ENCODE measurements at regions not wholly inside any gene's neighbourhood (a gene's known extent, or its start where the extent isn't known, plus 50 kb on each side); places are given as distances from the start of the nearest gene placed in this dataset.
A peak's percentile ranks its signal among the peaks of the same experiment; 100 is the strongest.
"Not testable (repeated sequence)": the region's sequence is repeated elsewhere in the genome, so short reads cannot be mapped to it uniquely, and the experiment has no call there.

DNA sequence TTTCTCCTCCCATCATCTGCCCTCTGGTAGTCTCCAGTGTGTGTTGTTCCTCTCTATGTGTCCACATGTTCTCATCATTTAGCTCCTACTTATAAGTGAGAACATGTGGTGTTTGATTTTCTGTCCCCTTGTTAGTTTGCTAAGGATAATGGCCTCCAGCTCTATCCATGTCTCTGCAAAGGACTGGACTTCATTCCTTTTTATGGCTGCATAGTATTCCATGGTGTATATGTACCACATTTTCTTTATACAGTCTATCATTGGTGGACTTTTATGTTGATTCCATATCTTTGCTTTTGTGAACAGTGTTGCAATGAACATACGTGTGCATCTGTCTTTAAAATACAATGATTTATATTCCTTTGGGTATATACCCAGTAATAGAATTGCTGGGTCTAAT lies 143.5 kb upstream of the PDE4B start:
- DNase-seq (ENCODE audit: low spot score); intact Hi-C loops (cut with DNase I): not testable (repeated sequence)

DNA sequence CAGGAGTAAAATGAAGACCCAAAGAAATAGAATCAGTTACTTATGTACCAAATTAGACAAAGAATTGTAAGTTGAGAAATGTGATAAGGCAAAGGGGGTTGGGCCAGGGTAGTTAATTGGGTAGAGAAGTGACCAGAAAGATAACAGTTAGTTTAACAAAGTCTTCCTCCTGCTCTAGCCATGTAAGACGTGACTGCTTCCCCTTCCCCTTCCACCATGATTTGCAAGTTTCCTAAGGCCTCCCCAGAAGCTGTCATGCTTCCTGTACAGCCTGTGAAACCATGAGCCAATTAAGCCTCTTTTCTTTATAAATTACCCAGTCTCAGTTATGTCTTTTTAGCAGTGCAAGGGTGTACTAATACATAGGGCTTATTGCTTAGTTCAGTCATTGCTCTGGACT lies 142.0 kb upstream of the PDE4B start:
- intact Hi-C loops (cut with DNase I) = no loop called here
- DNase-seq (ENCODE audit: low spot score) = no peak

GRCh38 chr1:65654526-65654925 lies 138.2 kb upstream of the PDE4B start:
- intact Hi-C loops (cut with DNase I); DNase-seq (ENCODE audit: low spot score): not testable (repeated sequence)

GRCh38 chr1:65657609-65658008 lies 135.1 kb upstream of the PDE4B start:
- DNase-seq (ENCODE audit: low spot score) = not testable (repeated sequence)
- intact Hi-C loops (cut with DNase I) = loop anchor here in 1 of 2 donors (5.0 kb wide), 1 partner anchor 1020 kb away; no protein-coding TSS in a partner anchor

DNA sequence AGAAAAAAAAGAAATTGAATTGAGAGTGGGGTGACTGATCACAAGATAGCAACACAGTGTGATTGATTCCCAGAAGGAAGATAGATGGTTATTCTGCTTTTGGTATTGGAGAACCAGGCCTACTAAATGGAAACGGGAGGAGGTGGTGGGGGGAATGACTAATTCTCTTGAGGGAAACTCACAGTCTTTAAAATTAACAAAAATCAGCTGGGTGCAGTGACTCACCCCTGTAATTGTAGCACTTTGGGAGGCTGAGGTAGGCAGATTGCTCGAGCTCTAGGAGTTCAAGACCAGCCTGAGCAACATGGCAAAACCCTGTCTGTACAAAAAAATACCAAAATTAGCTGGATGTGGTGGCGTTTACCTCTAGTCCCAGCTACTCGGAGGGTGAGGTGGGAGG lies 134.6 kb upstream of the PDE4B start:
- intact Hi-C loops (cut with DNase I) = loop anchor here in 1 of 2 donors (5.0 kb wide), 1 partner anchor 1019 kb away; no protein-coding TSS in a partner anchor
- DNase-seq (ENCODE audit: low spot score) = no peak

DNA sequence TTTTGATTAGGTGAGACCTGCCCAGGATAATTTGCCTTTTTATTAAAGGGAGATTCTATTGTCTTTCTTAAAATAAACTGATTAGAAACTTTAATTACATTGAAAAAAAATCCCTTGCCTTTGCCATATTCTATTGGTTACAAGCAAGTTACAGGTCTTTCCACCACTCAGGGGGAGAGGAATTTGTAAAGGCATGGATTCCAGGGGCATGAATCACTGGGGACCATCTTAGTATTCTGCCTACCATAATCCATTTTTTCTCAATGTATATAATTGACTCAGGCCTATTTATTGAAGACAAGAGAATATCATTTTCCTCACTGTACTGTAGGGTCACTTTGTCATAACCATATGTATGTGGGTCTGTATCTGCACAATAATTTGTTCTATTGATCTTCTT lies 124.3 kb upstream of the PDE4B start:
- no peak for DNase-seq (ENCODE audit: low spot score)
- intact Hi-C loops (cut with DNase I) = no loop called here

DNA sequence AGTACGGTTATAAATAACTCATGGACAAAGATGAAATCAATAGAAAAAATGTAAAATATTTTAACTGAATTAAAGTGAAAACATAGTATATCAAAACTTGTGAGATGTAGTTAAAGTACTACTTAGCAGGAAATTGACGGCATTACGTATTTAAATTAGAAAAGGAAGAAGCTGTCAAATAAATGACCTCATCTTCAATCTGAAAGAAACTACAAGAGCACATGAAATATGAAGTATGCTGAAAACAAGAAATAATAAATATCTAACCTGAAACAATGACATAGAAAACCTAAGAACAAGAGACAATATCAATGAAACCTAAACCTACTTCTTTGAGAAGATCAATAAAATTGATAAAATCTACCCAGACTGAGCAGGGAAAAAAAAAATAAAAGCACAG lies 122.2 kb upstream of the PDE4B start:
- intact Hi-C loops (cut with DNase I) = no loop called here
- DNase-seq (ENCODE audit: low spot score) = no peak

- intact Hi-C loops (cut with DNase I) = no loop called here
- no peak for DNase-seq (ENCODE audit: low spot score)
Measured at GRCh38 chr1:65674522-65674921, 118.2 kb upstream of the PDE4B start.

- intact Hi-C loops (cut with DNase I) = loop anchor here in 1 of 2 donors (10.0 kb wide), 1 partner anchor 245 kb away; no protein-coding TSS in a partner anchor
- no peak for DNase-seq (ENCODE audit: low spot score)
Measured at GRCh38 chr1:65679773-65680172, 112.9 kb upstream of the PDE4B start.

DNA sequence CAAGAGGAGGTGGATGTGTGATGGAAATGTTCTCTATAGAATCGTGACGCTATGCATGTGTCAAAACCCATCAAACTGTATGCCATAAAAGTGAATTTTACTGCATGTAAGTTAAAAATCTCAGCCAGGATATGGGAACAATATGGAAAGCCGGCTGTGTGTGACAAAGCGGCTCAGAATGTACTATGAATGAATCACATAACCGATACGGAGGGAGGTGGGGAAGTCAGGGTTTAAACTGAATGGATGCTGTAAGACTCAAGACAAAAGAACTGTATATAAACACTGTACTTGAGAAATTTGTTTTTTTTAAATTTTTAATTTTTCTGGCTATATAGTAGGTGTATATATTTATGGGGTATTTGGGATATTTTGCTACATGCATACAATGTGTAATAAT lies 111.6 kb upstream of the PDE4B start:
- intact Hi-C loops (cut with DNase I) = loop anchor here in 1 of 2 donors (10.0 kb wide), 1 partner anchor 246 kb away; no protein-coding TSS in a partner anchor
- DNase-seq (ENCODE audit: low spot score) = no peak

DNA sequence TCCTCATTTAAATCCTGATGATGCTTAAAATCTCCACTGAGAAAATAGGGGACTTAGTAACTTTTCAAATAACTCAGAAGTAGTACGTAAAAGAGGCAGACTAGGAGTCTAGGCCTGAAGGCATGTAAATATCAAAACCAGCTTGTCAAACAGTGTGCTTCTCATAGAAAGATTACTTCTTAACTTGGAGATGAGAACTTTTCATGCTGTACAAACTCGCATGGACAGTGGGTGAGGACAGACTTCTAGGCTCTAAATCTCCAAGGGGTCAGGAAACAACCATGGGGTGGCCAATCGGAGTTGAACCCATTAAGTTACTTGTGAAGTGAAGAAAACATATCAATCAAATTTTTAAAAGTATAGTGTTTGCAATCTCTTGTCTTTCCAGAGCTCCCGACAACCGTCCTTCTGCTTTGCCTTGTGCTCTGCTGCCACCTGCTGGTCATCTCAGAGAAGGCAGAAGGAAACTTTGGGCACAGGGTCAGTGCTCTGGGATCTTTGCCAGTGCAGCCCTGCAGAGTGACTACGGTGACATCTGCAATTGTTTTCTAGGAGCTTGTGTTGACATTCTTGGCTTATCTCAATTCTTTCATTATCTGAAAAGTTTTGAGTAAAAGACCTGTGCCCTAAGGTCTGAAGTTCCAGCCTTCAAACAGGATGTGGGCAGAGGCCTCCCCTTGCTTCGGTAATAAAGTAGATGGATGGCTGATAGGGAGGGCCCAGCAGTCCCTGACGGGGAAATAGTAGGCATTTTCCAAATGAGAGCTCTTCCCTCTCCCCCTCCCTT lies 105.1 kb upstream of the PDE4B start:
- DNase-seq (ENCODE audit: low spot score) = peak; percentile 93
- intact Hi-C loops (cut with DNase I) = loop anchor here (5.0 to 10.0 kb wide), 2 partner anchors 253 to 255 kb away; no protein-coding TSS in a partner anchor

- intact Hi-C loops (cut with DNase I) = loop anchor here (5.0 to 10.0 kb wide), 2 partner anchors 253 to 256 kb away; no protein-coding TSS in a partner anchor
- no peak for DNase-seq (ENCODE audit: low spot score)
Measured at GRCh38 chr1:65688215-65688566, 104.5 kb upstream of the PDE4B start.

GRCh38 chr1:65688848-65689247 lies 103.8 kb upstream of the PDE4B start:
- DNase-seq (ENCODE audit: low spot score) = no peak
- intact Hi-C loops (cut with DNase I) = loop anchor here (5.0 to 10.0 kb wide), 2 partner anchors 254 to 257 kb away; no protein-coding TSS in a partner anchor

- intact Hi-C loops (cut with DNase I) = loop anchor here in 1 of 2 donors (10.0 kb wide), 1 partner anchor 457 kb away; no protein-coding TSS in a partner anchor
Measured at GRCh38 chr1:65691152-65691900, 101.4 kb upstream of the PDE4B start.

GRCh38 chr1:65691972-65692371 lies 100.7 kb upstream of the PDE4B start:
- no peak for DNase-seq (ENCODE audit: low spot score)
- intact Hi-C loops (cut with DNase I) = loop anchor here in 1 of 2 donors (10.0 kb wide), 1 partner anchor 457 kb away; no protein-coding TSS in a partner anchor

More at GRCh38 chr1:65691152-65691900, 101.4 kb upstream of the PDE4B start:
- DNase-seq (ENCODE audit: low spot score) = no peak

DNA sequence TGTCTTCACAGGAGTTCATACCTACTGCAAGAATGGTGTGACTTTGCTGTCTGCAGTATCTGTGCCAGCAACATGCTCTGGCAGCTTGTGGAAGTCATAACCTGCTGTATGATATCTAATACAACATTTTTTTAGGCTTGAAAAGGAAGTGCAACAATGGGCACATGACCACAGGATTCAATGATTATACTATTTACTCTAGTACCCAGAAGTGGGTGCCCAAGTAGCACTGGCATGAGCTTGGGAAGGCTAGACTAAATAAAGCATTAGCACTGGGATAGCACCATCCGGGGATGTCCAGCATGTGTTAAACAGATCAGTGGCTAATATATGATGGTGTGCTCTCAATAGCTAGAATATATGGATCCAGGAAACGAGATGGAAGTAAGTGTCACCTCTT lies 98.6 kb upstream of the PDE4B start:
- intact Hi-C loops (cut with DNase I) = loop anchor here in 1 of 2 donors (10.0 kb wide), 1 partner anchor 459 kb away; no protein-coding TSS in a partner anchor
- no peak for DNase-seq (ENCODE audit: low spot score)

DNA sequence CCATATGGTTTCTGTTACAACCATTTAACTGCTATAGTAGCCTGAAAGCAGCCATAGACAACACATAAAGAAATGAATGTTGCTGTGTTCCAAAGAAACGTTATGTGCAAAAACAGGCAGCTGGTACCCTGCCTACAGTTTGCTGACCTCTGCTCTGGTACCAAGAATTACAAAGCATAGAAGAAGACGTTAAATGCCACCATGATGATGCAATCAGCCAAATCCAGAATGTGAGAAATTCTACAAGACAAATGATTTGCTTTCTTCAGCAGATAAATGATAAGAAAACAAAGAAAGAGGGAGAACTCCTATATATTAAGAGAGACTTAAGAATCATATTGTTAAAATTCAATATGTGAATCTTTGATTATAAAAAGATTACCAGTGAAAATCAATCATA lies 97.8 kb upstream of the PDE4B start:
- intact Hi-C loops (cut with DNase I) = loop anchor here in 1 of 2 donors (10.0 kb wide), 1 partner anchor 460 kb away; no protein-coding TSS in a partner anchor
- no peak for DNase-seq (ENCODE audit: low spot score)

DNA sequence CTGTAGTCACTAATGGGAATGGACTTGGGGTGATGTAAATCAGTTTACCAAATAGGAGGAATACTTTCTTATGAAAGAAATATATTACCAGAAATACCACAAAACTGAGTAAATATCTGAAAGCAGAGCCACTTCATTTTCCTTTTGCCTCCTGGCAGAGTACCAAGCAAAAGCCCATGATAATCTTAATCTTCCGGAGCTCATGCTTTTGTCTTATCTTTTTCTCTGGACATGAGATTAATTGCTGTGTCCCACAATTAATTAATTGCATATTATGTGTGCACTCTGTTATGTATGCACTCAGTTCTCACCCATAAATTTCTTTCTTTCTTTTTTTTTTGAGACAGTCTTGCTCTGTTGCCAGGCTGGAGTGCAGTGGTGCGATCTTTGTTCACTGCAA lies 94.1 kb upstream of the PDE4B start:
- no peak for DNase-seq (ENCODE audit: low spot score)
- intact Hi-C loops (cut with DNase I) = loop anchor here in 1 of 2 donors (10.0 kb wide), 1 partner anchor 464 kb away; no protein-coding TSS in a partner anchor

GRCh38 chr1:65703853-65704252 lies 88.8 kb upstream of the PDE4B start:
- intact Hi-C loops (cut with DNase I) = no loop called here
- no peak for DNase-seq (ENCODE audit: low spot score)

- no peak for DNase-seq (ENCODE audit: low spot score)
- intact Hi-C loops (cut with DNase I) = no loop called here
Measured at GRCh38 chr1:65704318-65704717, 88.4 kb upstream of the PDE4B start.
